SU-DHL-6 (cell line): ENCODE measurements at regions not wholly inside any gene's neighbourhood (a gene's known extent, or its start where the extent isn't known, plus 50 kb on each side); places are given as distances from the start of the nearest gene placed in this dataset.

ENCODE experiments used
- H2AFZ ChIP-seq: fragments of 200-600 bp; sonication (generic); 2 replicates; pipeline ENCODE4 v1.6.1; 2014; ENCODE audit warnings: low read depth, mild to moderate bottlenecking, moderate library complexity, mixed read lengths, antibody characterized with exemption, low read length; ENCODE audit not compliant: severe bottlenecking
- H3F3A ChIP-seq: fragments of 200-600 bp; shearing (Covaris generic); 2 replicates; pipeline ENCODE4 v1.6.0; 2016; ENCODE audit warnings: antibody characterized with exemption, mild to moderate bottlenecking; ENCODE audit not compliant: insufficient read depth
- H3K27ac ChIP-seq: fragments of 200-600 bp; sonication (generic); 2 replicates; pipeline ENCODE4 v1.5.1; 2016; ENCODE audit warnings: low read depth, mild to moderate bottlenecking, low read length, moderate library complexity, mixed read lengths
- H3K27me3 ChIP-seq: fragments of 200-600 bp; sonication (generic), shearing (Covaris generic); 2 replicates; pipeline ENCODE4 v1.6.0; 2014; ENCODE audit warnings: mild to moderate bottlenecking, low read length
- H3K36me3 ChIP-seq: fragments of 200-600 bp; sonication (generic); 2 replicates; pipeline ENCODE4 v1.6.1; 2014; ENCODE audit warnings: mild to moderate bottlenecking, low read length, mixed read lengths
- H3K4me2 ChIP-seq: fragments of 300-600, 200-600 bp; shearing (Covaris generic), sonication (generic); 2 replicates; pipeline ENCODE4 v1.6.0; 2014; ENCODE audit warnings: low read length, low read depth, mild to moderate bottlenecking; ENCODE audit not compliant: poor library complexity, severe bottlenecking
- H3K4me3 ChIP-seq: fragments of 200-600 bp; sonication (generic); 2 replicates; pipeline ENCODE4 v1.5.1; 2014; ENCODE audit warnings: antibody characterized with exemption, low read length, mild to moderate bottlenecking, mixed read lengths; ENCODE audit not compliant: insufficient read depth, poor library complexity, severe bottlenecking
- H3K79me2 ChIP-seq: fragments of 200-600 bp; sonication (generic); 2 replicates; pipeline ENCODE4 v1.6.1; 2014; ENCODE audit warnings: mild to moderate bottlenecking, low read length, moderate library complexity; ENCODE audit not compliant: insufficient read depth
- H3K9ac ChIP-seq: fragments of 200-600 bp; sonication (generic); 2 replicates; pipeline ENCODE4 v1.7.0; 2014; ENCODE audit warnings: mild to moderate bottlenecking, low read length
- H3K9me2 ChIP-seq: fragments of 200-600 bp; sonication (generic); replicated peaks from 2 replicates; pipeline ENCODE4 v1.6.1; 2014; ENCODE audit warnings: low read length; ENCODE audit not compliant: insufficient read depth
- H3K9me3 ChIP-seq: fragments of 200-600 bp; sonication (generic); 2 replicates; pipeline ENCODE4 v1.6.1; 2014; ENCODE audit warnings: low read length, mixed read lengths; ENCODE audit not compliant: insufficient read depth
- H4K20me1 ChIP-seq: fragments of 200-600 bp; sonication (generic); 2 replicates; pipeline ENCODE4 v1.6.1; 2014; ENCODE audit warnings: low read depth, mild to moderate bottlenecking, antibody characterized with exemption, low read length, moderate library complexity, mixed read lengths
- CTCF ChIP-seq: fragments of 200-600 bp; sonication (generic); IDR thresholded peaks from one replicate; pipeline ENCODE4 v1.5.1; 2017; ENCODE audit warnings: antibody characterized with exemption, mild to moderate bottlenecking, low read length, moderate library complexity; ENCODE audit not compliant: insufficient read depth, poor library complexity, severe bottlenecking
- EZH2phosphoT487 ChIP-seq: fragments of 200-600 bp; sonication (generic), shearing (Covaris generic); conservative IDR thresholded peaks from 2 replicates; pipeline ENCODE4 v1.6.1; 2018; ENCODE audit warnings: mild to moderate bottlenecking, antibody characterized with exemption, low read length, moderate library complexity, mixed read lengths

GRCh38 chr1:229860926-229861325, 206.1 kb upstream of the GALNT2 start:
- no peak for TF ChIP-seq CTCF
- no peak for TF ChIP-seq EZH2phosphoT487
- no peaks in the 10 kb centered on the region for H4K20me1 ChIP-seq
- no peaks in the 10 kb centered on the region for H3K9me3 ChIP-seq
- H3F3A ChIP-seq: no peaks in the 10 kb centered on the region
- no peak overlapping the region for H2AFZ ChIP-seq
- H3K27me3 ChIP-seq: no peaks in the 10 kb centered on the region
- no peak overlapping the region for H3K27ac ChIP-seq
- no peaks in the 10 kb centered on the region for H3K79me2 ChIP-seq
- no peak overlapping the region for H3K9ac ChIP-seq
- no peaks in the 10 kb centered on the region for H3K9me2 ChIP-seq
- H3K4me2 ChIP-seq: no peak overlapping the region
- no peak overlapping the region for H3K4me3 ChIP-seq
- H3K36me3 ChIP-seq: no peaks in the 10 kb centered on the region

- H3K4me3 ChIP-seq: no peak overlapping the region
- no peaks in the 10 kb centered on the region for H3K36me3 ChIP-seq
- no peaks in the 10 kb centered on the region for H3K27me3 ChIP-seq
- no peaks in the 10 kb centered on the region for H3F3A ChIP-seq
- no peaks in the 10 kb centered on the region for H3K9me3 ChIP-seq
- H3K9ac ChIP-seq: no peak overlapping the region
- H3K79me2 ChIP-seq: no peaks in the 10 kb centered on the region
- H3K27ac ChIP-seq: no peak overlapping the region
- H3K4me2 ChIP-seq: no peak overlapping the region
- no peaks in the 10 kb centered on the region for H4K20me1 ChIP-seq
- no peaks in the 10 kb centered on the region for H3K9me2 ChIP-seq
- TF ChIP-seq CTCF: no peak
- TF ChIP-seq EZH2phosphoT487: no peak
- H2AFZ ChIP-seq: no peak overlapping the region
These were observed 204.8 kb upstream of the GALNT2 start for GRCh38 chr1:229862017-229862774.

GRCh38 chr1:229863651-229864545, 203.1 kb upstream of the GALNT2 start:
- H3K9me2 ChIP-seq: no peaks in the 10 kb centered on the region
- H3K27ac ChIP-seq: no peak overlapping the region
- TF ChIP-seq CTCF: no peak
- TF ChIP-seq EZH2phosphoT487: no peak
- no peaks in the 10 kb centered on the region for H4K20me1 ChIP-seq
- H3K36me3 ChIP-seq: no peaks in the 10 kb centered on the region
- no peak overlapping the region for H3K9ac ChIP-seq
- H3K79me2 ChIP-seq: no peaks in the 10 kb centered on the region
- H2AFZ ChIP-seq: no peak overlapping the region
- no peaks in the 10 kb centered on the region for H3F3A ChIP-seq
- no peak overlapping the region for H3K4me3 ChIP-seq
- no peaks in the 10 kb centered on the region for H3K9me3 ChIP-seq
- no peaks in the 10 kb centered on the region for H3K27me3 ChIP-seq
- H3K4me2 ChIP-seq: no peak overlapping the region
